KMS-11 (cell line): ENCODE measurements at regions not wholly inside any gene's neighbourhood (a gene's known extent, or its start where the extent isn't known, plus 50 kb on each side); places are given as distances from the start of the nearest gene placed in this dataset.

Experiments
- H2AFZ ChIP-seq: fragments of 200-600 bp; sonication (generic); 2 replicates; pipeline ENCODE4 v1.6.1; 2016; ENCODE audit warnings: antibody characterized with exemption, mixed run types, low read depth
- H3K27ac ChIP-seq: fragments of 200-600 bp; sonication (generic); 2 replicates; pipeline ENCODE4 v1.6.1; 2016; ENCODE audit warnings: mild to moderate bottlenecking, mixed run types
- H3K27me3 ChIP-seq: fragments of 200-600 bp; sonication (generic); 2 replicates; pipeline ENCODE4 v1.6.1; 2017; ENCODE audit warnings: mild to moderate bottlenecking, low read depth, mixed run types, moderate library complexity; ENCODE audit not compliant: insufficient read depth
- H3K36me3 ChIP-seq: fragments of 200-600 bp; sonication (generic); 2 replicates; pipeline ENCODE4 v1.6.1; 2017; ENCODE audit warnings: mild to moderate bottlenecking, mixed run types; ENCODE audit not compliant: insufficient read depth
- H3K4me1 ChIP-seq: fragments of 200-600 bp; sonication (generic); 2 replicates; pipeline ENCODE4 v1.6.1; 2016; ENCODE audit warnings: mild to moderate bottlenecking, low read depth, mixed run types; ENCODE audit not compliant: poor library complexity, severe bottlenecking
- H3K4me2 ChIP-seq: fragments of 200-600 bp; sonication (generic); 2 replicates; pipeline ENCODE4 v1.7.0; 2016; ENCODE audit warnings: mild to moderate bottlenecking, mixed run types
- H3K4me3 ChIP-seq: fragments of 200-600 bp; sonication (generic); IDR thresholded peaks from 2 replicates; pipeline ENCODE4 v1.6.1; 2017; ENCODE audit warnings: low read depth, low read length, mixed read lengths; ENCODE audit not compliant: insufficient read depth
- H3K79me2 ChIP-seq: fragments of 200-600 bp; sonication (generic); 2 replicates; pipeline ENCODE4 v1.6.1; 2016; ENCODE audit warnings: low read depth, mixed run types; ENCODE audit not compliant: insufficient read depth
- H3K9ac ChIP-seq: fragments of 200-600 bp; sonication (generic); 2 replicates; pipeline ENCODE4 v1.6.1; 2016; ENCODE audit warnings: mild to moderate bottlenecking, mixed run types
- H4K20me1 ChIP-seq: fragments of 200-600 bp; sonication (generic); 2 replicates; pipeline ENCODE4 v1.6.1; 2016; ENCODE audit warnings: mild to moderate bottlenecking, mixed run types; ENCODE audit not compliant: insufficient read depth
- CTCF ChIP-seq: fragments of 200-600 bp; sonication (generic); conservative IDR thresholded peaks from 2 replicates; pipeline ENCODE4 v1.6.1; 2017; ENCODE audit warnings: low read depth, mild to moderate bottlenecking, antibody characterized with exemption, low read length, moderate library complexity, mixed read lengths

GRCh38 chr22:47533961-47534803, 771.7 kb downstream of the TBC1D22A start:
- no peaks in the 10 kb centered on the region for H4K20me1 ChIP-seq
- no peaks in the 10 kb centered on the region for H3K4me1 ChIP-seq
- no peak overlapping the region for H3K27ac ChIP-seq
- H3K36me3 ChIP-seq: no peaks in the 10 kb centered on the region
- no peaks in the 10 kb centered on the region; the same call in 1 of the 2 replicates for H3K27me3 ChIP-seq
- no peaks in the 10 kb centered on the region for H3K79me2 ChIP-seq
- H3K4me2 ChIP-seq: no peak overlapping the region
- no peak overlapping the region for H3K9ac ChIP-seq
- no peak overlapping the region for H2AFZ ChIP-seq
- H3K4me3 ChIP-seq: no peak overlapping the region
- TF ChIP-seq CTCF: no peak

- no peak overlapping the region for H3K4me3 ChIP-seq
- no peak overlapping the region for H2AFZ ChIP-seq
- no peak overlapping the region for H3K9ac ChIP-seq
- no peaks in the 10 kb centered on the region for H4K20me1 ChIP-seq
- H3K27me3 ChIP-seq: no peaks in the 10 kb centered on the region
- no peak overlapping the region for H3K4me2 ChIP-seq
- H3K79me2 ChIP-seq: no peaks in the 10 kb centered on the region
- H3K4me1 ChIP-seq: no peaks in the 10 kb centered on the region
- no peaks in the 10 kb centered on the region for H3K36me3 ChIP-seq
- H3K27ac ChIP-seq: no peak overlapping the region
- TF ChIP-seq CTCF: no peak
Measured at GRCh38 chr22:47517062-47517461, 754.6 kb downstream of the TBC1D22A start.

- no peak overlapping the region for H3K9ac ChIP-seq
- H2AFZ ChIP-seq: no peak overlapping the region
- no peaks in the 10 kb centered on the region for H3K36me3 ChIP-seq
- H3K4me2 ChIP-seq: no peak overlapping the region
- H3K27me3 ChIP-seq: no peaks in the 10 kb centered on the region
- H3K4me1 ChIP-seq: no peaks in the 10 kb centered on the region
- no peak overlapping the region for H3K4me3 ChIP-seq
- TF ChIP-seq CTCF: no peak
- no peak overlapping the region for H3K27ac ChIP-seq
- H3K79me2 ChIP-seq: no peaks in the 10 kb centered on the region
- H4K20me1 ChIP-seq: no peaks in the 10 kb centered on the region
Measured at GRCh38 chr22:47515384-47516125, 753.1 kb downstream of the TBC1D22A start.

GRCh38 chr22:47512617-47513016, 750.2 kb downstream of the TBC1D22A start:
- no peak for TF ChIP-seq CTCF
- no peaks in the 10 kb centered on the region for H4K20me1 ChIP-seq
- H3K9ac ChIP-seq: no peak overlapping the region
- H2AFZ ChIP-seq: no peak overlapping the region
- H3K4me2 ChIP-seq: no peak overlapping the region
- H3K79me2 ChIP-seq: no peaks in the 10 kb centered on the region
- no peak overlapping the region for H3K27ac ChIP-seq
- H3K4me3 ChIP-seq: no peak overlapping the region
- no peaks in the 10 kb centered on the region for H3K36me3 ChIP-seq
- no peaks in the 10 kb centered on the region for H3K27me3 ChIP-seq
- H3K4me1 ChIP-seq: no peaks in the 10 kb centered on the region
